Coronary artery (tissue), 2 donors: ENCODE measurements at regions not wholly inside any gene's neighbourhood (a gene's known extent, or its start where the extent isn't known, plus 50 kb on each side); places are given as distances from the start of the nearest gene placed in this dataset.

Experiments used
- DNase-seq: peaks from one replicate; pipeline ENCODE4 v3.0.0-alpha.2; 2017; ENCODE audit warnings: low spot score
- H3K27ac ChIP-seq, 2 donors: fragments of 200-600 bp; sonication (generic); one replicate each; pipeline ENCODE4 v1.5.1; 2016 to 2019
- H3K4me3 ChIP-seq: fragments of 200-600 bp; sonication (generic); 2 replicates; pipeline ENCODE4 v1.5.1; 2016; ENCODE audit warnings: mild to moderate bottlenecking, moderate library complexity
- CTCF ChIP-seq: fragments of 200-600 bp; sonication (generic); IDR thresholded peaks from one replicate; pipeline ENCODE4 v1.5.1; 2019; ENCODE audit warnings: antibody characterized with exemption

- no peak for TF ChIP-seq CTCF
- H3K27ac ChIP-seq: peak overlapping the region in 1 of 2 donors; percentile 31
- DNase-seq: no peak
- no peak overlapping the region for H3K4me3 ChIP-seq
These were observed 469.5 kb upstream of the RBFOX1 start for GRCh38 chr16:6863135-6863534.

- Histone ChIP-seq H3K27ac (no peak overlapping the region), H3K4me3 (no peak overlapping the region)
- no peak for DNase-seq
- TF ChIP-seq CTCF: no peak
These were observed 470.7 kb upstream of the RBFOX1 start for GRCh38 chr16:6861815-6862477.

- no peak for DNase-seq
- Histone ChIP-seq H3K4me3 (no peak overlapping the region), H3K27ac (no peak overlapping the region)
- TF ChIP-seq CTCF: no peak
These were observed 471.4 kb upstream of the RBFOX1 start for GRCh38 chr16:6861135-6861814.

GRCh38 chr16:6857575-6857974 lies 475.1 kb upstream of the RBFOX1 start:
- TF ChIP-seq CTCF: no peak
- Histone ChIP-seq H3K27ac (no peak overlapping the region), H3K4me3 (no peak overlapping the region)
- no peak for DNase-seq

GRCh38 chr16:6856578-6856977 lies 476.1 kb upstream of the RBFOX1 start:
- Histone ChIP-seq H3K27ac (no peak overlapping the region), H3K4me3 (no peak overlapping the region)
- DNase-seq: no peak
- TF ChIP-seq CTCF: no peak

- H3K4me3 ChIP-seq: no peak overlapping the region
- no peak for TF ChIP-seq CTCF
- no peak overlapping the region for H3K27ac ChIP-seq
- no peak for DNase-seq
These were observed 479.1 kb upstream of the RBFOX1 start for GRCh38 chr16:6853565-6853964.

GRCh38 chr16:6852643-6853225 lies 479.9 kb upstream of the RBFOX1 start:
- no peak for DNase-seq
- H3K27ac ChIP-seq: no peak overlapping the region
- H3K4me3 ChIP-seq: no peak overlapping the region
- TF ChIP-seq CTCF: no peak
